ENCODE measurements at regions not wholly inside any gene's neighbourhood (a gene's known extent, or its start where the extent isn't known, plus 50 kb on each side); places are given as distances from the start of the nearest gene placed in this dataset.
"Not testable (repeated sequence)": the region's sequence is repeated elsewhere in the genome, so short reads cannot be mapped to it uniquely, and the experiment has no call there.

GRCh38 chr4:23023666-23024065, 330.9 kb downstream of the GBA3 start:
- POLR2A ChIA-PET = no interaction called here
- CTCF ChIA-PET = no interaction called here
- no peak for DNase-seq (ENCODE audit: extremely low spot score)
- TF ChIP-seq CTCF (IDR thresholded peaks at IDR 0.05; ENCODE audit: control extremely low read depth, extremely low read depth, low read depth, missing control alignments) = no peak

DNA sequence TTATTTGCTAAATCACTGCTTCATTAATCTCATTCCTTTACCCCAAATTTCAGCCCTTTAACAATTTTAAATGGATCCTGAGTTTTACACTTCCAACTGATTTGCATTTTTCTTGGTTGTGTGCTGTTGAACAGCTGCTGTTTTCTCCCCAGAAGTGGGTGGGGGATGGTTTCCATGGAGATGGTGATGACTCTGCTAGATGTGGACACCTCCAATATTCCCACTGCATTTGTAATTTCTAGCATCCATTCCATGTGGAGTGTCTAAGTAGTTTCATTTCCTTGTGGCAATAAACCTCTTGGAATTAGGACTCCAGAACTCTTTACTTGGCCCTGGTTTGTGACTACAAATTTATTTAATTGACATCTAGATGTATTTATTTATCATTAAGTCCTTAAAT, 330.4 kb downstream of the GBA3 start:
- no peak for DNase-seq (ENCODE audit: extremely low spot score)
- TF ChIP-seq CTCF (IDR thresholded peaks at IDR 0.05; ENCODE audit: control extremely low read depth, extremely low read depth, low read depth, missing control alignments) = no peak
- CTCF ChIA-PET = no interaction called here
- POLR2A ChIA-PET = no interaction called here

DNA sequence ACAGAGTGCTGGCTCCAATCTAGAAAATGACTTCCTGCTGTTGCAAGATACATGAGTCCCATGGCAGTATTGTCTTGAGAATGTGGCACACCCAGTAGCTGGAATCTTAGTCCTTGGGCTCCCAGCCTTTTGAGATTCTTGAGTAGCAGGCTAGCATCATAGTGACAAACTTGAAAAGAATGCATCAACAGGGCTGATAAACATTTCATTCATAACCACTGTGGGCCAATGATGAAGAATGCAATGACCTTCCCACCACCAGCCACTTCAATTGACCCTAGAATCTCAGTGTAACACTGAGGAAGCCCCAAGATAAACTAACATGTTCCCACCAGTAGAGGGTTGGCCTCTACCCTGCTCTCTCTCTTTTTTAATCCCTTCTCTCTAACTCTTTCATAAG, 329.3 kb downstream of the GBA3 start:
- ChIA-PET POLR2A (no interaction called here), CTCF (interaction anchor here (0.8 to 1.0 kb wide), 3 partner anchors 9 to 23 kb away, joined by 3 read pairs; no protein-coding TSS in a partner anchor)
- DNase-seq (ENCODE audit: extremely low spot score) = no peak
- TF ChIP-seq CTCF (IDR thresholded peaks at IDR 0.05; ENCODE audit: control extremely low read depth, extremely low read depth, low read depth, missing control alignments) = no peak

DNA sequence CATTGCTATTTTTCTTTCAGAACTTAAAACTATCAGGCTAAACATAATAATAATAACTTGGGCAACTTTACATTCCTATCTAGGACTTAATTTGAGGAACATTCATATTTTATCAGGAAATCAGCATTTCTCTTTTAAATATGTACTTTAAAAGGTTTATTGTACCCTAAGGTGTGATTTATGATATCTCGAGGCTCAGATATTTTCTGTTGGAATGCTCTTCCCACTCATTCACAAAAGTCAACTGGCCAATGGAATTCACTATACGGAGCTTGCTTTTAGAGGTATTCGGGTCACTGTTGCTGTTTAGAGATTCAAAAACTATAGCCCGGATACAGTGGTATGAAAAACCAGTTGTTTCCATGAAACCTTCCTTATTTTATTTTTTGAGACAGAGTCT, 328.3 kb downstream of the GBA3 start:
- ChIA-PET POLR2A (no interaction called here), CTCF (interaction anchor here (1.0 kb wide), 1 partner anchor 14 kb away, joined by 3 read pairs; no protein-coding TSS in a partner anchor)
- no peak for TF ChIP-seq CTCF (IDR thresholded peaks at IDR 0.05; ENCODE audit: control extremely low read depth, extremely low read depth, low read depth, missing control alignments)
- DNase-seq (ENCODE audit: extremely low spot score) = no peak

- DNase-seq (ENCODE audit: extremely low spot score); POLR2A ChIA-PET: not testable (repeated sequence)
Measured at GRCh38 chr4:23020399-23020798, 327.7 kb downstream of the GBA3 start.

GRCh38 chr4:23016981-23017380, 324.2 kb downstream of the GBA3 start:
- ChIA-PET POLR2A (no interaction called here), CTCF (interaction anchor here (1.5 kb wide), 1 partner anchor 9 kb away, joined by 5 read pairs; no protein-coding TSS in a partner anchor)
- TF ChIP-seq CTCF (IDR thresholded peaks at IDR 0.05; ENCODE audit: control extremely low read depth, extremely low read depth, low read depth, missing control alignments) = no peak
- DNase-seq (ENCODE audit: extremely low spot score) = no peak

More at GRCh38 chr4:23020399-23020798, 327.7 kb downstream of the GBA3 start:
- CTCF ChIA-PET = not testable (repeated sequence)

GRCh38 chr4:23015821-23016220, 323.1 kb downstream of the GBA3 start:
- ChIA-PET CTCF (interaction anchor here (1.2 kb wide), 1 partner anchor 12 kb away, joined by 4 read pairs; no protein-coding TSS in a partner anchor), POLR2A (no interaction called here)
- no peak for TF ChIP-seq CTCF (IDR thresholded peaks at IDR 0.05; ENCODE audit: control extremely low read depth, extremely low read depth, low read depth, missing control alignments)
- DNase-seq (ENCODE audit: extremely low spot score) = no peak

All from GM10248 (cell line).